ENCODE measurements at regions not wholly inside any gene's neighbourhood (a gene's known extent, or its start where the extent isn't known, plus 50 kb on each side); places are given as distances from the start of the nearest gene placed in this dataset.

- TF ChIP-seq CTCF (IDR thresholded peaks at IDR 0.05) (no peak), SIN3A (IDR thresholded peaks at IDR 0.05; ENCODE audit: borderline replicate concordance, insufficient read depth, low read depth, low read length) (no peak), POLR2AphosphoS5 (IDR thresholded peaks at IDR 0.05; ENCODE audit: low read depth, low read length) (no peak)
- TF ChIP-seq, protein P1, sequence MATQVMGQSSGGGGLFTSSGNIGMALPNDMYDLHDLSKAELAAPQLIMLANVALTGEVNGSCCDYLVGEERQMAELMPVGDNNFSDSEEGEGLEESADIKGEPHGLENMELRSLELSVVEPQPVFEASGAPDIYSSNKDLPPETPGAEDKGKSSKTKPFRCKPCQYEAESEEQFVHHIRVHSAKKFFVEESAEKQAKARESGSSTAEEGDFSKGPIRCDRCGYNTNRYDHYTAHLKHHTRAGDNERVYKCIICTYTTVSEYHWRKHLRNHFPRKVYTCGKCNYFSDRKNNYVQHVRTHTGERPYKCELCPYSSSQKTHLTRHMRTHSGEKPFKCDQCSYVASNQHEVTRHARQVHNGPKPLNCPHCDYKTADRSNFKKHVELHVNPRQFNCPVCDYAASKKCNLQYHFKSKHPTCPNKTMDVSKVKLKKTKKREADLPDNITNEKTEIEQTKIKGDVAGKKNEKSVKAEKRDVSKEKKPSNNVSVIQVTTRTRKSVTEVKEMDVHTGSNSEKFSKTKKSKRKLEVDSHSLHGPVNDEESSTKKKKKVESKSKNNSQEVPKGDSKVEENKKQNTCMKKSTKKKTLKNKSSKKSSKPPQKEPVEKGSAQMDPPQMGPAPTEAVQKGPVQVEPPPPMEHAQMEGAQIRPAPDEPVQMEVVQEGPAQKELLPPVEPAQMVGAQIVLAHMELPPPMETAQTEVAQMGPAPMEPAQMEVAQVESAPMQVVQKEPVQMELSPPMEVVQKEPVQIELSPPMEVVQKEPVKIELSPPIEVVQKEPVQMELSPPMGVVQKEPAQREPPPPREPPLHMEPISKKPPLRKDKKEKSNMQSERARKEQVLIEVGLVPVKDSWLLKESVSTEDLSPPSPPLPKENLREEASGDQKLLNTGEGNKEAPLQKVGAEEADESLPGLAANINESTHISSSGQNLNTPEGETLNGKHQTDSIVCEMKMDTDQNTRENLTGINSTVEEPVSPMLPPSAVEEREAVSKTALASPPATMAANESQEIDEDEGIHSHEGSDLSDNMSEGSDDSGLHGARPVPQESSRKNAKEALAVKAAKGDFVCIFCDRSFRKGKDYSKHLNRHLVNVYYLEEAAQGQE (IDR thresholded peaks at IDR 0.05; ENCODE audit: insufficient read depth in 1 of 2, low read depth in 2 of 2, low read length in 1 of 2), result no peak
These were observed 339.4 kb downstream of the BMP2 start for GRCh38 chr20:7106910-7107309.

Data from Panc1 (cell line).